K562 (cell line): ENCODE measurements at regions not wholly inside any gene's neighbourhood (a gene's known extent, or its start where the extent isn't known, plus 50 kb on each side); places are given as distances from the start of the nearest gene placed in this dataset.

Experiments
- AFF1 ChIP-seq, 2 experiments: fragments of 450-650 bp; IDR thresholded peaks; 2 replicates each; pipeline ENCODE4 v1.6.1; 2018; ENCODE audit warnings: mild to moderate bottlenecking in 2 of 2, low read depth in 1 of 2; ENCODE audit not compliant: partially characterized antibody in 2 of 2
- ARHGAP35 ChIP-seq: fragments of 450-650 bp; IDR thresholded peaks from 2 replicates; pipeline ENCODE4 v1.6.1; 2018; ENCODE audit not compliant: partially characterized antibody
- DMBX1 ChIP-seq: fragments of 250-450 bp; sonication (Bioruptor Pico); IDR thresholded peaks from 2 replicates; pipeline ENCODE4 v1.8.0; 2022; ENCODE audit warnings: inconsistent platforms, mild to moderate bottlenecking, moderate library complexity, borderline replicate concordance
- TCF7L2 ChIP-seq: fragments of 150-350 bp; IDR thresholded peaks from 2 replicates; pipeline ENCODE4 v1.6.1; 2016; ENCODE audit warnings: low read depth, mild to moderate bottlenecking, low read length, moderate library complexity
- ZNF592 ChIP-seq: fragments of 450-650 bp; IDR thresholded peaks from 2 replicates; pipeline ENCODE4 v1.6.1; 2017; ENCODE audit warnings: antibody characterized with exemption, mild to moderate bottlenecking

DNA sequence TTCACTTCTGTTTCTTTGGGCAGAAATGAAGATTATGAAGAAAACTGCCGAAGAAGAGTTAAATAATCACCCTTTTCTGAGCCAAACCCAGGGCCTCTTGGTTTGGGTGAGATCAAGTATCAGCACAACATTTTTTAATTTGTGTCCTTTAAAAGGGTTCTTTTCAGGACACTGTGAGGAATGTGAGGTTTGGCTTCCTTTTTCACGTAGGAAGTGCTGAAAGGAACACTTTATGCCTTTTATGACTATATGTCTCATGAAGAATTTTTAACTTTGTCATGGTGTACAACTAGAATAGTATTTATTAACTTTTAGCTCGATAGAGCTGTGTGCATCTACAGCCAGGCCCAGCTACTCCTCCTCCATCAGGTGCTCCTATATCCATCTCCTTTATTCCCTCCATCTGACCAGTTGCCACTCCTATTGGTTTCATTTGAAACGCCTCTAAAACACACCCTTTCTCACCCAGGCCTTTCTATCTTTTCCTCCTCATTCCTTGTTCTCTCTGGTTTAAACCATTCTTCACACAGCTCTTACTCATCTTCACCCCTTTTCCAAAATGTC is 103.6 kb upstream of the LRIG3 start (continued):
- no peak for TF ChIP-seq DMBX1 (CRISPR knock-in tag)
- TF ChIP-seq TCF7L2 = no peak
- TF ChIP-seq ZNF592 = no peak
- no peak for TF ChIP-seq AFF1 (IDR thresholded peaks at IDR 0.05; ENCODE audit: low read depth in 1 of 2, partially characterized antibody in 2 of 2)
- no peak for TF ChIP-seq ARHGAP35
